DOHH2 (cell line): ENCODE measurements at regions not wholly inside any gene's neighbourhood (a gene's known extent, or its start where the extent isn't known, plus 50 kb on each side); places are given as distances from the start of the nearest gene placed in this dataset.

Experiments
- EZH2phosphoT487 ChIP-seq: fragments of 200-600 bp; sonication (generic); IDR thresholded peaks from 2 replicates; pipeline ENCODE4 v1.6.1; 2017; ENCODE audit warnings: borderline replicate concordance, mild to moderate bottlenecking, antibody characterized with exemption, low read length, moderate library complexity, mixed read lengths
- TF ChIP-seq, protein P1 (sequence below): fragments of 200-600 bp; sonication (generic); IDR thresholded peaks from one replicate; pipeline ENCODE4 v1.5.1; 2014; ENCODE audit warnings: antibody characterized with exemption, mild to moderate bottlenecking, low read depth, low read length; ENCODE audit not compliant: poor library complexity, severe bottlenecking

- TF ChIP-seq, protein P1, sequence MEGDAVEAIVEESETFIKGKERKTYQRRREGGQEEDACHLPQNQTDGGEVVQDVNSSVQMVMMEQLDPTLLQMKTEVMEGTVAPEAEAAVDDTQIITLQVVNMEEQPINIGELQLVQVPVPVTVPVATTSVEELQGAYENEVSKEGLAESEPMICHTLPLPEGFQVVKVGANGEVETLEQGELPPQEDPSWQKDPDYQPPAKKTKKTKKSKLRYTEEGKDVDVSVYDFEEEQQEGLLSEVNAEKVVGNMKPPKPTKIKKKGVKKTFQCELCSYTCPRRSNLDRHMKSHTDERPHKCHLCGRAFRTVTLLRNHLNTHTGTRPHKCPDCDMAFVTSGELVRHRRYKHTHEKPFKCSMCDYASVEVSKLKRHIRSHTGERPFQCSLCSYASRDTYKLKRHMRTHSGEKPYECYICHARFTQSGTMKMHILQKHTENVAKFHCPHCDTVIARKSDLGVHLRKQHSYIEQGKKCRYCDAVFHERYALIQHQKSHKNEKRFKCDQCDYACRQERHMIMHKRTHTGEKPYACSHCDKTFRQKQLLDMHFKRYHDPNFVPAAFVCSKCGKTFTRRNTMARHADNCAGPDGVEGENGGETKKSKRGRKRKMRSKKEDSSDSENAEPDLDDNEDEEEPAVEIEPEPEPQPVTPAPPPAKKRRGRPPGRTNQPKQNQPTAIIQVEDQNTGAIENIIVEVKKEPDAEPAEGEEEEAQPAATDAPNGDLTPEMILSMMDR, result no peak
- no peak for TF ChIP-seq EZH2phosphoT487
These were observed 55.8 kb upstream of the NBEA start for GRCh38 chr13:34886121-34886875.
